Endodermal cell (in vitro differentiated cells): ENCODE measurements at regions not wholly inside any gene's neighbourhood (a gene's known extent, or its start where the extent isn't known, plus 50 kb on each side); places are given as distances from the start of the nearest gene placed in this dataset.

Source experiments
- DNase-seq: peaks from one replicate; pipeline ENCODE4 v3.0.0-alpha.2; 2017
- H3K27ac ChIP-seq: 2 replicates; pipeline ENCODE4 v1.5.1; 2013; ENCODE audit warnings: mild to moderate bottlenecking, low read depth, low read length, moderate library complexity
- H3K27me3 ChIP-seq: 2 replicates; pipeline ENCODE4 v1.6.1; 2013; ENCODE audit warnings: mild to moderate bottlenecking, low read length, moderate library complexity; ENCODE audit not compliant: insufficient read depth, control insufficient read depth, poor library complexity, severe bottlenecking
- H3K36me3 ChIP-seq: 2 replicates; pipeline ENCODE4 v1.7.0; 2013; ENCODE audit warnings: mild to moderate bottlenecking, low read length, moderate library complexity; ENCODE audit not compliant: control insufficient read depth, insufficient read depth
- H3K4me1 ChIP-seq: one replicate; pipeline ENCODE4 v1.7.0; 2013; ENCODE audit warnings: low read length; ENCODE audit not compliant: control insufficient read depth, insufficient read depth
- H3K4me3 ChIP-seq: 2 replicates; pipeline ENCODE4 v1.5.1; 2013; ENCODE audit warnings: mild to moderate bottlenecking, low read length, moderate library complexity
- H3K9ac ChIP-seq: 2 replicates; pipeline ENCODE4 v1.6.1; 2013; ENCODE audit warnings: mild to moderate bottlenecking, low read length, moderate library complexity; ENCODE audit not compliant: poor library complexity, severe bottlenecking; ENCODE audit errors: extremely low read depth
- H3K9me3 ChIP-seq: 2 replicates; pipeline ENCODE4 v1.6.1; 2013; ENCODE audit warnings: mild to moderate bottlenecking, low read length, moderate library complexity; ENCODE audit not compliant: control insufficient read depth
- H3K27ac Mint-ChIP-seq: 2 replicates; pipeline ENCODE4 v1.8.0; 2020; ENCODE audit warnings: mixed read lengths
- H3K27me3 Mint-ChIP-seq: 2 replicates; pipeline ENCODE4 v1.8.0; 2021; ENCODE audit warnings: mild to moderate bottlenecking, mixed read lengths; ENCODE audit not compliant: insufficient read depth
- H3K36me3 Mint-ChIP-seq: 2 replicates; pipeline ENCODE4 v1.8.0; 2020; ENCODE audit warnings: low read depth, mixed read lengths
- H3K4me1 Mint-ChIP-seq: 2 replicates; pipeline ENCODE4 v1.8.0; 2020; ENCODE audit warnings: mixed read lengths
- H3K4me3 Mint-ChIP-seq: 2 replicates; pipeline ENCODE4 v1.8.0; 2020; ENCODE audit warnings: mild to moderate bottlenecking, moderate library complexity, mixed read lengths
- H3K9me3 Mint-ChIP-seq: 2 replicates; pipeline ENCODE4 v1.8.0; 2020; ENCODE audit warnings: mild to moderate bottlenecking, mixed read lengths
- WGBS, 2 experiments: methylation state at CpG; one replicate each; pipeline versions ENCODE4 v1.1.5 to v1.1.7; 2013; ENCODE audit warnings: missing lambda C conversion rate in 2 of 2, mixed read lengths in 1 of 2; ENCODE audit not compliant: insufficient coverage in 1 of 2, insufficient read length in 1 of 2; 5-methylcytosine and 5-hydroxymethylcytosine counted together
- TF ChIP-seq, protein P1 (sequence below): fragments of 200-600 bp; sonication (generic); conservative IDR thresholded peaks from 2 replicates; pipeline ENCODE4 v1.5.0; 2021; ENCODE audit warnings: antibody characterized with exemption, mild to moderate bottlenecking

- Histone ChIP-seq H3K4me3 (no peak overlapping the region), H3K9me3 (no peaks in the 10 kb centered on the region), H3K9ac (no peak overlapping the region), H3K4me1 (no peaks in the 10 kb centered on the region), H3K36me3 (peaks cover 4% of the 10 kb centered on the region), H3K27ac (no peak overlapping the region), H3K27me3 (no peaks in the 10 kb centered on the region)
- 64 to 79% methylated on average over 12 to 16 of the region's 16 CpGs for WGBS, 2 experiments
- Mint-ChIP-seq H3K27ac (peak overlapping the region; percentile 28), H3K27me3 (no peaks in the 10 kb centered on the region), H3K9me3 (no peaks in the 10 kb centered on the region), H3K4me1 (peaks cover 9% of the 10 kb centered on the region), H3K4me3 (no peak overlapping the region), H3K36me3 (no peaks in the 10 kb centered on the region)
- TF ChIP-seq, protein P1, sequence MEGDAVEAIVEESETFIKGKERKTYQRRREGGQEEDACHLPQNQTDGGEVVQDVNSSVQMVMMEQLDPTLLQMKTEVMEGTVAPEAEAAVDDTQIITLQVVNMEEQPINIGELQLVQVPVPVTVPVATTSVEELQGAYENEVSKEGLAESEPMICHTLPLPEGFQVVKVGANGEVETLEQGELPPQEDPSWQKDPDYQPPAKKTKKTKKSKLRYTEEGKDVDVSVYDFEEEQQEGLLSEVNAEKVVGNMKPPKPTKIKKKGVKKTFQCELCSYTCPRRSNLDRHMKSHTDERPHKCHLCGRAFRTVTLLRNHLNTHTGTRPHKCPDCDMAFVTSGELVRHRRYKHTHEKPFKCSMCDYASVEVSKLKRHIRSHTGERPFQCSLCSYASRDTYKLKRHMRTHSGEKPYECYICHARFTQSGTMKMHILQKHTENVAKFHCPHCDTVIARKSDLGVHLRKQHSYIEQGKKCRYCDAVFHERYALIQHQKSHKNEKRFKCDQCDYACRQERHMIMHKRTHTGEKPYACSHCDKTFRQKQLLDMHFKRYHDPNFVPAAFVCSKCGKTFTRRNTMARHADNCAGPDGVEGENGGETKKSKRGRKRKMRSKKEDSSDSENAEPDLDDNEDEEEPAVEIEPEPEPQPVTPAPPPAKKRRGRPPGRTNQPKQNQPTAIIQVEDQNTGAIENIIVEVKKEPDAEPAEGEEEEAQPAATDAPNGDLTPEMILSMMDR = no peak
- DNase-seq = peak; percentile 57
These were observed 128.0 kb downstream of the RIN2 start for GRCh38 chr20:19885939-19886660.

GRCh38 chr20:19886661-19887288, 128.7 kb downstream of the RIN2 start:
- DNase-seq = peak; percentile 49
- peaks cover 9% of the 10 kb centered on the region for H3K4me1 Mint-ChIP-seq
- no peak overlapping the region for H3K4me3 Mint-ChIP-seq
- 85 to 100% methylated on average over 4 to 8 of the region's 8 CpGs for WGBS, 2 experiments
- no peaks in the 10 kb centered on the region for H3K27me3 Mint-ChIP-seq
- H3K36me3 ChIP-seq = peaks cover 5% of the 10 kb centered on the region
- H3K27me3 ChIP-seq = no peaks in the 10 kb centered on the region
- no peak overlapping the region for H3K4me3 ChIP-seq
- H3K9me3 Mint-ChIP-seq = no peaks in the 10 kb centered on the region
- no peaks in the 10 kb centered on the region for H3K9me3 ChIP-seq
- H3K36me3 Mint-ChIP-seq = no peaks in the 10 kb centered on the region
- H3K27ac Mint-ChIP-seq = peak overlapping the region; percentile 28
- no peaks in the 10 kb centered on the region for H3K4me1 ChIP-seq
- H3K9ac ChIP-seq = no peak overlapping the region
- TF ChIP-seq, protein P1 = peak; percentile 52
- H3K27ac ChIP-seq = no peak overlapping the region

DNA sequence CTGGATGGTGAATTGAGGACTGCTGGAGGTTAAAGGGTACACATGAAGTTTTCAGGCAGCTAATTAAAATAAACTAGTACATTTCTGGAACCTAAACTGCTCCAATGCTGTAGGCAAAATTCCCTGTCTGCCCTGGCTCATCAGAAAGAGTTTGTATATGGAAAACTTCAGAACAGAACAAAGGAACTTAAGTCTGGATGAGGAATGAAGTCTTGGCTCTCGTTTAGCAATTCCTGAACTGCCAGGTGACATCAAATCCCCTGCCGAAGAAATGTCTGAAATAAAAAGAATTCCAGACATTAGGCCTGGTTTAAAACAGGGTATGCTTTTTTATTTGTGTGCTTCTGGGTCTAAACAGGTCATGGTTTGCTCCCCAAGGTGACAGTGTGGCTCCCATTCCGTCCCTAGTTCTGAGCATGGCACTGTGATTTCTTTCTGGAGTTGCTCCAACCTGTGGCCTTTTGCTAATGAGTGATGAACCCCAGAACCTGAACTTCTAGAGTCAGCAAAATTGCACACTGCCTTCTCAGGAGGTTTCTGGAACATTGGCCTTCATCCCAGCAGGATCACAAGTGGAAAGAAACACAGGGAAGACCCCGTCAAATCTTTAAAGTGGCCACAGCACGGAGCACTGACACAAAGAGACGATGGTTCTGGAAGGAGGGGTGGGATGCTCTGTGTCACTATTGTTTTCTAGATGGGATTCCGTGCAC, 129.4 kb upstream of the NAA20 start:
- DNase-seq = no peak
- H3K4me3 Mint-ChIP-seq = no peak overlapping the region
- no peaks in the 10 kb centered on the region for H3K9me3 Mint-ChIP-seq
- H3K27ac Mint-ChIP-seq = no peak overlapping the region
- Histone ChIP-seq H3K27me3 (no peaks in the 10 kb centered on the region), H3K9me3 (no peaks in the 10 kb centered on the region), H3K4me1 (no peaks in the 10 kb centered on the region), H3K36me3 (peaks cover 5% of the 10 kb centered on the region), H3K9ac (no peak overlapping the region), H3K4me3 (no peak overlapping the region), H3K27ac (no peak overlapping the region)
- peaks cover 5% of the 10 kb centered on the region for H3K36me3 Mint-ChIP-seq
- H3K4me1 Mint-ChIP-seq = peaks cover 9% of the 10 kb centered on the region
- TF ChIP-seq, protein P1 = no peak
- no peaks in the 10 kb centered on the region for H3K27me3 Mint-ChIP-seq
- WGBS, 2 experiments = 86 to 91% methylated on average over 6 to 7 of the region's 7 CpGs
